HG03520 (cell line): ENCODE measurements at regions not wholly inside any gene's neighbourhood (a gene's known extent, or its start where the extent isn't known, plus 50 kb on each side); places are given as distances from the start of the nearest gene placed in this dataset.

Experiments used
- ATAC-seq: cut with Tn5 transposase; IDR thresholded peaks from one replicate; pipeline ENCODE4 v1.9.1; 2021; ENCODE audit warnings: mild to moderate bottlenecking, moderate library complexity; ENCODE audit not compliant: unreplicated experiment

DNA sequence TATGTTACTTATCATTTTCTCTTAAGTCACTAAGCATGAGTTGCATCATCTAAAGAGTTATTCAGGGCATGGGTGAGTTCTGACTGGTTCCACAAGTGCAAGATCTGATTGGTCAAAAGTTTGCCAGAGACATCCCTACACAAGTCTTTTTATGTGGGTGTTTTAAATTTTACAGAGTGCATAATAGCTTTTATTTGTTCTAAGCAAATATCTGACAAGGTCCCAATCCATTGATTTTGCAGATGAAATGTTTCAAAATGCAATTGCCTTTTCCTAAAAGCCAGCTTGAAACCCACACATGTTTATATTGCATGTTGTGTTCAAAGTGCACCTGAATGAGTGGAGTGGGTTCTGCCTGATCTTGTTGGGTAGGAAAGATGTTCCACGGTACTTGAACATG, 101.7 kb upstream of the PAX6 start:
- no peak for ATAC-seq

DNA sequence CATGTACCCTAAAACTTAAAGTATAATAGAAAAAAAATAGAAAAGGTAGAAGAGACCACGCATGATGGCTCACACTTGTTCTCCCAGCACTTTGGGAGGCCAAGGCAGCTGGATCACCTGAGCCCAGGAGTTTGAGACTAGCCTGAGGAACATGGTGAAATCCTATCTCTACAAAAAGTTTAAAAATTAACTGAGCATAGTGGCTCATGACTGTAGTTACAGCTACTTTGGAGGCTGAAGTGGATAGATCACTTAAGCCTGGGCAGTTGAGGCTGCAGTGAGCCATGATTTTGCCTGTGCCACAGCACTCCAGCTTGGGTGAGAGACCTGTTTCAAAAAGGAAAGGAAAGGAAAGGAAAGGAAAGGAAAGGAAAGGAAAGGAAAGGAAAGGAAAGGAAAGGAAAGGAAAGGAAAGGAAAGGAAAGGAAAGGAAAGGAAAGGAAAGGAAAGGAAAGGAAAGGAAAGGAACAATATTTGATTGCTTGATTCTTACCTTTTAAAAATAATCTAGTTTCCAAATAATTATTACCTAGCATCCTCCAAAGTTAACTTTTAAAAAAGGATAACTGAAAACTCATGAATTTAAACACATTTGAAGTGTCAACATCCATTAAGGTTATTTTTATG, 99.9 kb upstream of the PAX6 start:
- ATAC-seq = no peak

- ATAC-seq = no peak
Measured at GRCh38 chr11:31903225-31904074, 92.3 kb upstream of the PAX6 start.

DNA sequence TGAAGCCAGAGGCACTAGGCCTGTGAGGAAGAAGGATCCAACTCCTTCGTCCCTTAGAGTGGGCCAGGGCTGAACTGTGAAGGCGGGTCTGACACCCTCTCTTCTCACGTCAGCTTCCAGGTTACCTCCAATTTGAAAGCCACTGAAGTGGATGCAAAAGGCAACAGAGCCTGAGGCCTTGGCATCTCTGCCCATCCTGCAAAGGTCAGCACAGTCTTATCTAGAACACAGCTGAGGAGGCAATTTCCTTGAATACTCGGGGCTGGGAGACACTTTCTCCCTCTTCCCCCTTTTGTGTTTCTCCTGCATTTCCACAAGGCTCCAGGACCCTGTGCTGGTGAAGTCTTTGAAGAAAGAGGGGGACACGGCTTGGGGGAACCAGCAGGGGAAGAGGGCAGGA, 91.6 kb upstream of the PAX6 start:
- no peak for ATAC-seq

DNA sequence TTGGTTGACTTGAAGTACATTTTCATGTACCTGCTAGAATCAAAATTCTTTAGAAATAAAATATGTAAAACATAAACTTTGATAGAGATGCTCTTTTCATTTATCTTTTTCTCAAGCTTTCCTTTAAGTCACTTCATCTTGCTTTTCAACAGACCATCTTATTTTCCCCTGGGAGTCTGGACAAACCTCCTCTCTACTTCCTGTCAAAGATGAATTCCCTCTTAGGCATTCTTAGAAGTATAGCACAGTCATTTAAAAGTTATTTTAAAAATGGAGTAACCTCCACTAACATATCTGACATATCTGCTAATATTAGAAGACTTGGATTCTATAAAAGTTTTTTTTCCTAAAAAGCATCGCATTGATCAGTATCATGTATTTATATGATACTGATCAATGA, 84.8 kb upstream of the PAX6 start:
- no peak for ATAC-seq

DNA sequence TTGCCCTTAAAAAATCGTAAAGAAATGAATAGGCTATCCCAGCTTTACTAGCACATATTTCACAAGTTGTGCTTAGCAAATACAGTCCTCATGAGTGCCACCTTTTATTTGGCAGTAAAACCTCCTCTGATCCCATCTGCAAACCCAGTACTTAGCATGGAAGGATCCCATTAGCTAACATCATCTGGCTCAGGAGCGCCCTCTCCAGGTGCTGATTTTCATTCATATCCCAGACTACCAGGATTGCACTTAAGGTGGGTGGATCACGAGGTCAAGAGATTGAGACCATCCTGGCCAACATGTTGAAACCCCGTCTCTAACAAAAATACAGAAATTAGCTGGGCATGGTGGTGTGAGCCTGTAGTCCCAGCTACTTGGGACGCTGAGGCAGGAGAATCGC, 76.1 kb upstream of the PAX6 start:
- ATAC-seq = no peak

DNA sequence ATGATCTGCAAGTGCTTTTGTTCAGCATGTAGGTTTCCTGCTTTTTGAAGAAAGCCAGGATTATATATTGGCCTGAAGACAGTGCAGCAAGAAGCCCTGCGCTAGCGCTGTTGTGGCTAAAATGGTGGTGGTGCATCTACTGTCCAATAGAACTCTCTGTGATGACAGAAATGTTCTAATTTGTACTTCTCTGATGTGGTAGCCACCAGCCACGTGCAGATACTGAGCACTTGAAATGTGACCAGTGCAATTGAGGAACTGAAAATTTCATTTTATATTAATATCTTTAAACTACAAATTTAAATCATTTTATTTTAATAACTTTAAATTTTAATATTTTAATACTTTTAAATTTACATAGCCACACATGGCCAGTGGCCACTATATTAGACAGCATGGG, 73.0 kb upstream of the PAX6 start:
- ATAC-seq = no peak

DNA sequence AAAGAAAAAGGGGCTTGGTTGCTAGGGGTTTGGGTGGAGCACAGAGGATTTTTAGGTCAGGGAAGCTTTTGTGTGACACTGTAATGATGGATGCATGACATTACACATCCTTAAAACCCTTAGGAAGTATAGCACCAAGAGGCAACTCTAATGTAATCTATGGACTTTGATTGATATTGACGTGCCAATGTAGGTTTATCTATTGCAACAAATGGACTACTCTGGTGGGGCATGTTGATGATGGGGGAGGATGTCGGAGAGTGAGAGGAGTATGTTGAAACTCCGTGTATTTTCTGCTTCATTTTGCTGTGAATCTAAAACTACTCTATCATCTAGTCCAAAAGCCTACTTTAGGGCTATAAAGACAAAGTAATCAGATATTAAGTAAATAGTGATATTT, 72.3 kb upstream of the PAX6 start:
- no peak for ATAC-seq

DNA sequence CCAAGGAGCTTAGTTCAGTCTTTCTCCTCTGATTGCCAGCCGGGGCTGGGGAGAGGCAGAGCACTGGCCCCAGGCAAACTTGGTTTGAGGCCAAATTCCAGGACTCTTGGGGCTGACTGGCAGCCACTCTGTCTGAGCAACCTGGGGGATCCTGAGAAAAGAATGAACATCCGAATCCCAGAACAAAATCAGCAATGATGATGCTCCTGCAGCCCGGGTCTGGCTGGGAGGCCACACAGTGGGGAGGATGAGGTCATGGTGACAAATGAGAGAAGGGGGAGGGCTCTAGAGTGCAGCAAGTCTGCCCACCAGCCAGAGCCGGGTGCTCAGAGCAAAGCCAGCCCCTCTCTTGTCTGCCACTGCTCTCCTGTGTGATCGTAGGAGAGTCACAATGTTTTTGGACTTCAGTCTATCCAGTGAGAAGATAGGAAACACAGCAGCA, 71.8 kb upstream of the PAX6 start:
- no peak for ATAC-seq

DNA sequence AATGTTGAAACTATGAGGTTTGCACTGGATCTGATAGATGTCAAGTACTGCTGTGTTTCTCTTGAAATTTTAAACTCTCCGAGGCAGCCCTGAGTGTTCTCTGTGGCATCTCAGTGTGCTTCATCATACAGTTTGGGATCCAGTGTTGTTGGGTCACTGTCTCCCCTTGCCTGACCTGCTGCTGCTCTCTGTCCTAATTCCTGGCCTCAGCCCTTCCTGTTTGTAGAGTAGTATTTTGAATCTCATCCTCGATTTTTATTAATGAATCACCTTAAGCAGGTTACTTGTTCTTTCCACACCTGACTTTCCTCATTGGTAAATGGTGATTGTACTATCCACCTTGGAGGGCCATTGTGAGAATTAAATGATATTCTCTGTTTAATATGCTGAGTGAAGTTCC, 70.7 kb upstream of the PAX6 start:
- no peak for ATAC-seq

DNA sequence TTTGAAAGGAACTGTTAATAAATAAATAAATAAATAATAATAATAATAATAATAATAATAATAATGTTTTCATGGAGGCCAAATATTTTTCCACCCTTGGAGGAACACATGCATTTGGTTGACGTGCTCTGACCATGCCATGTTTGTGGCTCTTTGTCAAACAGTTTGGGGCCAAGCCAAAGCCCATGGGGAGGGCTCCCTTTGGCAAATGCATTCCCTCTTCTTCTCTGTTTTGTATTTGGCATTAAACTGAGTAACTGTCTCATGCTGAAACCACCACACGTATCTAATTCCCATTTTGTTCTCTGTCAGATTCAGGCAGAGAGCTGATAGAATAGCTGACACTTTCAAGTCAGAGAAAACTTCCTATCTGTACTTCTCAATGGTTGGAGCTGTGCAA, 68.6 kb upstream of the PAX6 start:
- no peak for ATAC-seq

DNA sequence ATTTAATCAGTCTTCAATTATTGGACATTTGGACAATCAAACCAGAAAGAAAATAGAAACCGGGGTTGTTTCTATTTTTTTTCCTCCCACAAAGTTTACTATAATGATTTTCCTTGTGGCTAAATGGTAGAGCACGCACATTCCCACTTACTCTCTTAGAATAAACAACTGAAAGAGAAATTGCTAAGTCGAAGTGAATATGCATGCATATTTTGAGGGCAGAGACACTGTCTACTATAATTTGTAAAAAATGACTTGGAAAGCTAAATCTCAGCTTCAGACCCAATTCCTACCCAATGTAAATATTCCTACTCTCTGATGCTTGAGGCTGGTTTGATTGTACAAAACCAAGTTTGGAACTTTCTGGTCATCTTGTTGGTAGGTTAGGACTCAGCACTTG, 66.7 kb upstream of the PAX6 start:
- ATAC-seq = no peak

- ATAC-seq = no peak
Measured at GRCh38 chr11:31877083-31877482, 66.0 kb upstream of the PAX6 start.

DNA sequence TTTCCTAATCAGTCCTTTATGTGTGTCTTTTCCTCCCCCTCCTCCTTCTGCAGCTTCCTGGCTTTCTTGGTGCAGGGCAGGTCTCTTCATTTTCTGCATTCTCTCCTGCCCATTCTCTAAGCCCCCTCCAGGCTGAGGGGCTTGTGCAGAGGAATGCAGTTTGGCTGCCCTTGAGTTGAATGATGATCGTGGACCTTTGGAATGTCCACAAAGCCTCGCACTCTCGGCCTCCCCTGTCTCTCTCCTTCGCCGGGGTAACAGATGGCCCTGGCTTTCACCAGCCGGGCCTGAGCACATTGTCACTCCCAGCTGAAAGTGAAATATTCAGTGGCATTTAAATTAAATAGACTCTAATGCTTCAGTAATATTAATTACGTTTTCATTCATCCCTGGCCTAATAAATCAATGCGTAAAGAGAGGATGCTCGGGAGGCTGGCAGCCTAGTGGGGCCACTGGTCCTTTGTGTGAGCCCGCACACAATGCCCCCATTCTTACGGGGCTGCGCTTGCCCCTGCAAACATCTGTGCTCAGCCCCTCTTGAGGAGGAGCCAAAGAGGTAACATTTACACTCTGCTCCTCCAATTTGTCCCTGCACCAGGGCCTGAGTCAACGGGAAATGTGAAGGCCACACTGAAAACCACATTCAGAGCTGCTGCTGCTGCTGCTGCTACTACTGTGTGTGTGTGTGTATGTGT, 64.9 kb upstream of the PAX6 start:
- no peak for ATAC-seq

- no peak for ATAC-seq
Measured at GRCh38 chr11:31874631-31875191, 63.6 kb upstream of the PAX6 start.

- ATAC-seq = no peak
Measured at GRCh38 chr11:31873124-31873523, 62.0 kb upstream of the PAX6 start.

DNA sequence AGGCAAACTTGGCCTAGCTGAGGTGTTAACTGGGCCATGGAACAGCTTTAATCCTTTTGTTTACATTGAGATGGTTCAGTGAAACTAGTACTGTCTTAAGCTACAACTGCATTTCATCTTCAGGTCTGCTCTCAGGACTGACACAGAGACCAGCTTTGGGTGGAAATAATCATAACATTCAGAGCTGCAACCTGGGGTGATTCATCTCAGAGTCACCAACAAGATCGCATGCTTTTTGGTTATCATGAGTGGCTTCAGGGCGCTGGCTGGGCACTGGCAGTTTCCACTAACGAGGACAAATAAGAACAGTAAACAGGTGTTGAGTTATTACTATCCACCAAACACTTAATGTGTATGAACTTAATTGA, 60.9 kb upstream of the PAX6 start:
- ATAC-seq = no peak

- ATAC-seq = no peak
Measured at GRCh38 chr11:31871310-31872075, 60.4 kb upstream of the PAX6 start.

DNA sequence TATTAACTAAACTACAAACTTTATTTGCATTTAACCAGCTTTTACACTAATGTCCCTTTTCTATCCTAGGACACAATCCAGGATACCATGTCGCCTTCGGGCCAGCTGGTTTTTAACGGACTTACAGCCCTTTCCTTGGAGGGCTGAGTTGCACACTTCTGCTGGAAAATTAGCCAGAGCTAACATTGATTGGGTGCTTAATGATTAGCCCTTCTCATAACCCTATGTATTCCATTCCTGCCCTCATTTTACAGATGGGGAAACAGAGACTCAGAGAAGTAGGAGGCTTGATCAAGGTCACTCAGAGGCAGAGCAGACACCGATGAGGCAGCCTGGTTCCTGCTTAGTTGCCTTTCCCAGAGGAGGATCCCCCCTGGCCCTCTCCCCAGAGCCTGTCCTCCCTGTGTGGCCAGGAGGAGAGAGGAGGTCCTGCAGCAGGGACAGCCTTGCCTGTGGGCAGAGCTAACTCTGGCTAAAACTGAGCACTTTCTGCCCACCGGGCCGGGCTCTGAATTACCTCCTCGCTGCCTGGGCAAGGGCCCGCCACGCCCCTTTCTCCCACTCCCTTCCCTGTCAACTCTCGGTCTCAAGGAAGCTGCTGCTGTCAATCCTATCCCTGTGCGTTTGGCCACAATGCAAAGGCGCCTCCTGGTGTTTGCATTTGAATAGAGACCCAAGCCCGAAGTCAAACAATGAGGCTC, 59.6 kb upstream of the PAX6 start:
- ATAC-seq = no peak

GRCh38 chr11:31869986-31870385, 58.9 kb upstream of the PAX6 start:
- no peak for ATAC-seq
